Mesenchymal stem cell (in vitro differentiated cells and primary cell): ENCODE measurements at regions not wholly inside any gene's neighbourhood (a gene's known extent, or its start where the extent isn't known, plus 50 kb on each side); places are given as distances from the start of the nearest gene placed in this dataset.

Experiments used
- DNase-seq: peaks from one replicate; pipeline ENCODE4 v3.0.0-alpha.2; 2013
- H2AFZ ChIP-seq: one replicate; pipeline ENCODE4 v1.6.1; 2013; ENCODE audit warnings: low read depth, mild to moderate bottlenecking, control low read depth, inconsistent platforms, low read length, moderate library complexity
- H2AK5ac ChIP-seq: 2 replicates; pipeline ENCODE4 v1.6.1; 2013; ENCODE audit warnings: low read length, moderate library complexity, mild to moderate bottlenecking, inconsistent platforms; ENCODE audit not compliant: severe bottlenecking
- H2BK120ac ChIP-seq: one replicate; pipeline ENCODE4 v1.6.1; 2013; ENCODE audit warnings: low read depth, mild to moderate bottlenecking, inconsistent platforms, low read length, moderate library complexity
- H2BK12ac ChIP-seq, 2 experiments: one replicate each; pipeline ENCODE4 v1.6.1; 2013; ENCODE audit warnings: inconsistent platforms in 2 of 2, low read length in 2 of 2, mild to moderate bottlenecking in 2 of 2, moderate library complexity in 2 of 2, control low read depth in 1 of 2
- H2BK15ac ChIP-seq: one replicate; pipeline ENCODE4 v1.6.1; 2013; ENCODE audit warnings: mild to moderate bottlenecking, low read depth, inconsistent platforms; ENCODE audit not compliant: poor library complexity, severe bottlenecking
- H2BK5ac ChIP-seq: 2 replicates; pipeline ENCODE4 v1.6.1; 2013; ENCODE audit warnings: low read depth, mild to moderate bottlenecking, low read length, control low read depth, inconsistent platforms; ENCODE audit not compliant: poor library complexity, severe bottlenecking
- H3K14ac ChIP-seq, 2 experiments: one replicate each; pipeline ENCODE4 v1.6.1; 2013; ENCODE audit warnings: inconsistent platforms in 2 of 2, low read length in 2 of 2, control low read depth in 1 of 2, mild to moderate bottlenecking in 1 of 2, moderate library complexity in 1 of 2
- H3K18ac ChIP-seq, 2 experiments: one replicate each; pipeline ENCODE4 v1.6.1; 2013; ENCODE audit warnings: inconsistent platforms in 2 of 2, low read length in 2 of 2, control low read depth in 1 of 2, low read depth in 1 of 2, mild to moderate bottlenecking in 1 of 2
- H3K23ac ChIP-seq, 2 experiments: one replicate each; pipeline ENCODE4 v1.6.1; 2013; ENCODE audit warnings: inconsistent platforms in 2 of 2, low read length in 2 of 2, mild to moderate bottlenecking in 2 of 2, moderate library complexity in 2 of 2, control low read depth in 1 of 2
- H3K27ac ChIP-seq: 2 replicates; pipeline ENCODE4 v1.5.1; 2013; ENCODE audit warnings: mild to moderate bottlenecking, moderate library complexity, low read length, control low read depth, inconsistent platforms; ENCODE audit not compliant: poor library complexity, severe bottlenecking
- H3K27me3 ChIP-seq, 2 experiments: 2 replicates each; pipeline versions ENCODE4 v1.6.1 to v1.7.0; 2013; ENCODE audit warnings: low read length in 2 of 2, mild to moderate bottlenecking in 2 of 2, moderate library complexity in 2 of 2, control low read depth in 1 of 2, inconsistent platforms in 1 of 2; ENCODE audit not compliant: control insufficient read depth in 1 of 2, insufficient read depth in 1 of 2
- H3K36me3 ChIP-seq, 2 experiments: 2 replicates each; pipeline versions ENCODE4 v1.6.1 to v1.7.0; 2013; ENCODE audit warnings: low read length in 2 of 2, control low read depth in 1 of 2, inconsistent platforms in 1 of 2, low read depth in 1 of 2, mild to moderate bottlenecking in 1 of 2; ENCODE audit not compliant: insufficient read depth in 2 of 2, control insufficient read depth in 1 of 2
- H3K4ac ChIP-seq, 2 experiments: one replicate each; pipeline ENCODE4 v1.6.1; 2013; ENCODE audit warnings: inconsistent platforms in 2 of 2, low read length in 2 of 2, mild to moderate bottlenecking in 2 of 2, moderate library complexity in 2 of 2, control low read depth in 1 of 2, low read depth in 1 of 2
- H3K4me1 ChIP-seq: 2 replicates; pipeline ENCODE4 v1.6.1; 2013; ENCODE audit warnings: low read depth, low read length, control low read depth; ENCODE audit not compliant: control insufficient read depth, insufficient read depth
- H3K4me2 ChIP-seq: 2 replicates; pipeline ENCODE4 v1.6.1; 2013; ENCODE audit warnings: low read length, mild to moderate bottlenecking, inconsistent platforms; ENCODE audit not compliant: poor library complexity, severe bottlenecking
- H3K4me3 ChIP-seq, 2 experiments: 2 replicates each; pipeline versions ENCODE4 v1.5.1 to v1.7.0; 2013; ENCODE audit warnings: low read length in 2 of 2, mild to moderate bottlenecking in 2 of 2, control low read depth in 1 of 2, low read depth in 1 of 2; ENCODE audit not compliant: insufficient read depth in 1 of 2
- H3K79me1 ChIP-seq: replicated peaks from 2 replicates; pipeline ENCODE4 v1.6.1; 2013; ENCODE audit warnings: mild to moderate bottlenecking, control low read depth, low read length, inconsistent platforms; ENCODE audit not compliant: poor library complexity, severe bottlenecking
- H3K9ac ChIP-seq: 2 replicates; pipeline ENCODE4 v1.7.0; 2013; ENCODE audit warnings: mild to moderate bottlenecking, low read length, moderate library complexity
- H3K9me3 ChIP-seq: 2 replicates; pipeline ENCODE4 v1.7.0; 2013; ENCODE audit warnings: mild to moderate bottlenecking, low read length; ENCODE audit not compliant: control insufficient read depth
- H4K8ac ChIP-seq: one replicate; pipeline ENCODE4 v1.6.1; 2013; ENCODE audit warnings: inconsistent platforms, mild to moderate bottlenecking, low read length, moderate library complexity
- H4K91ac ChIP-seq: one replicate; pipeline ENCODE4 v1.6.1; 2013; ENCODE audit warnings: mild to moderate bottlenecking, low read length, inconsistent platforms
- WGBS: methylation state at CpG from one replicate; pipeline ENCODE4 v1.1.7; 2013; ENCODE audit warnings: mixed read lengths; 5-methylcytosine and 5-hydroxymethylcytosine counted together

GRCh38 chr2:239602290-239603282, 201.8 kb upstream of the HDAC4 start:
- no peak overlapping the region for H2BK120ac ChIP-seq
- no peak for DNase-seq

GRCh38 chr2:239601880-239602279, 201.1 kb upstream of the HDAC4 start:
- H4K91ac ChIP-seq: no peak overlapping the region
- H2AK5ac ChIP-seq: no peak overlapping the region
- H3K9ac ChIP-seq: no peak overlapping the region
- H3K79me1 ChIP-seq: no peaks in the 10 kb centered on the region
- H3K9me3 ChIP-seq: peaks cover 5% of the 10 kb centered on the region
- no peak overlapping the region for H3K4me3 ChIP-seq
- no peak overlapping the region for H3K14ac ChIP-seq
- no peak overlapping the region for H2BK5ac ChIP-seq
- no peak overlapping the region for H3K4me2 ChIP-seq
- no peak overlapping the region for H3K23ac ChIP-seq
- no peak overlapping the region for H3K18ac ChIP-seq
- no peak overlapping the region for H3K4ac ChIP-seq
- no peak overlapping the region for H2BK12ac ChIP-seq
- no peaks in the 10 kb centered on the region for H3K4me1 ChIP-seq
- no peak for DNase-seq
- no peak overlapping the region for H2BK120ac ChIP-seq
- H3K36me3 ChIP-seq: no peaks in the 10 kb centered on the region
- WGBS: 92% methylated on average over 6 of the region's 7 CpGs
- H2AFZ ChIP-seq: no peak overlapping the region
- no peak overlapping the region for H3K27ac ChIP-seq
- no peak overlapping the region for H2BK15ac ChIP-seq
- peaks cover 0 to 20% of the 10 kb centered on the region in 2 experiments for H3K27me3 ChIP-seq
- no peak overlapping the region for H4K8ac ChIP-seq

More at GRCh38 chr2:239602290-239603282, 201.8 kb upstream of the HDAC4 start:
- Histone ChIP-seq H3K14ac (no peak overlapping the region), H3K23ac (no peak overlapping the region), H3K36me3 (no peaks in the 10 kb centered on the region), H2BK15ac (no peak overlapping the region), H2BK5ac (no peak overlapping the region), H2BK12ac (no peak overlapping the region), H3K9me3 (peaks cover 5% of the 10 kb centered on the region), H2AFZ (no peak overlapping the region), H4K8ac (no peak overlapping the region), H3K4ac (no peak overlapping the region), H3K4me3 (no peak overlapping the region), H3K27ac (no peak overlapping the region), H3K9ac (no peak overlapping the region), H3K27me3 (peaks cover 0 to 24% of the 10 kb centered on the region in 2 experiments), H2AK5ac (no peak overlapping the region), H3K4me1 (no peaks in the 10 kb centered on the region), H3K4me2 (no peak overlapping the region), H3K79me1 (no peaks in the 10 kb centered on the region), H3K18ac (no peak overlapping the region), H4K91ac (no peak overlapping the region)
- WGBS: 84% methylated on average over 30 of the region's 30 CpGs

GRCh38 chr2:239601201-239601851, 200.5 kb upstream of the HDAC4 start:
- Histone ChIP-seq H3K4me3 (no peak overlapping the region), H3K4ac (no peak overlapping the region), H3K27ac (no peak overlapping the region), H3K4me1 (no peaks in the 10 kb centered on the region), H4K91ac (no peak overlapping the region), H2AK5ac (no peak overlapping the region), H3K27me3 (peaks cover 0 to 20% of the 10 kb centered on the region in 2 experiments), H2BK5ac (no peak overlapping the region), H3K79me1 (no peaks in the 10 kb centered on the region), H2BK15ac (no peak overlapping the region), H3K23ac (no peak overlapping the region), H3K14ac (no peak overlapping the region), H2AFZ (no peak overlapping the region), H2BK120ac (no peak overlapping the region), H3K9me3 (peaks cover under 1% of the 10 kb centered on the region), H3K9ac (no peak overlapping the region), H3K18ac (no peak overlapping the region), H4K8ac (no peak overlapping the region), H3K4me2 (no peak overlapping the region), H3K36me3 (no peaks in the 10 kb centered on the region), H2BK12ac (no peak overlapping the region)
- DNase-seq: no peak
- WGBS: 79% methylated on average over 15 of the region's 15 CpGs

- Histone ChIP-seq H3K4me2 (no peak overlapping the region), H2BK12ac (no peak overlapping the region), H2BK5ac (no peak overlapping the region), H2AFZ (no peak overlapping the region), H2BK15ac (no peak overlapping the region), H3K27me3 (peaks cover 0 to 19% of the 10 kb centered on the region in 2 experiments), H3K79me1 (no peaks in the 10 kb centered on the region), H3K23ac (no peak overlapping the region), H3K36me3 (no peaks in the 10 kb centered on the region), H2AK5ac (no peak overlapping the region), H4K8ac (no peak overlapping the region), H3K4me3 (no peak overlapping the region), H3K4me1 (no peaks in the 10 kb centered on the region), H3K4ac (no peak overlapping the region), H3K9me3 (no peaks in the 10 kb centered on the region), H3K9ac (no peak overlapping the region), H3K27ac (no peak overlapping the region), H4K91ac (no peak overlapping the region), H3K18ac (no peak overlapping the region), H2BK120ac (no peak overlapping the region), H3K14ac (no peak overlapping the region)
- 81% methylated on average over 5 of the region's 5 CpGs for WGBS
- DNase-seq: no peak
Observed at GRCh38 chr2:239600650-239601049, 199.8 kb upstream of the HDAC4 start.
